Head of caudate nucleus (tissue), 42 donors: ENCODE measurements at regions not wholly inside any gene's neighbourhood (a gene's known extent, or its start where the extent isn't known, plus 50 kb on each side); places are given as distances from the start of the nearest gene placed in this dataset.

Experiments
- DNase-seq, 42 donors: peaks; one replicate each; pipeline versions ENCODE4 v3.0.0 to v3.0.0-alpha.2; 2020 to 2021; ENCODE audit warnings: mixed read lengths in 7 of 42
- intact Hi-C: fragments of 100-400 bp; cut with DNase I; formaldehyde crosslinking; loops from one replicate; pipeline ENCODE4 v1.15.0; 2022

DNA sequence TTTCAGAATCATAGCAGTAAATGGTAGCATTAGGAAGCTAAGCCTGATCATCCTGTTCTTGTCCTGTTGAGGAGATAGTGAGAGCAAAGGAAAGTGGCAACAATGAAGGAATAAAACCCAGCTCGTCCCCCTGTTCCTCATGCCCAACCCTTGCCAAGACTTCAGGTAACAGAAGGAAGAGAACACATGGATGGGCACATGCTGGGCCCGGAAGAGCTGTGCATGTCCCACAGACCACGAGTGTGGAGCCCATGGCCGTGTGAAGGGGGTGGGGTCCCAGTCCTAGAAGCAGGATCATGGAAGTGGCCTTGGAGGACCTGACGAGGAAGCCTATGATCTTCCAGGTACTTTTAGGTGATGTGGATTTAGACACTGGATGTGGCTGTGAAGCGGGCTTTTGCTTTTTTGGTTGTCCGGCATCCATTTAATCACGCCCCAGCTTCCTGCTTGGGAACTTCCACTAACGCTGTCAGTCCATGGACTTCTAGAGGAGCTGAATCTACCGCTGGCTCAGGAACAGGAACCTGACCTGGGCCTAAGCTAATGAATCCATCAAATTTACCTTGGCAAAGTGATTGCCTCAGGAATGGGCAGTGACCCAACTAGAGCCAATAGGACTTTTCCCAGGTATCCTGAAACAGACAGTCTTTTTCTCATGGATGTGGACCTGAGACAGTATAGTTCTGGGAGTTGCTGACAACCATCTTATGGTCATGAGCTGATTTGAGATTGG, 79.3 kb upstream of the ARMC2 start:
- intact Hi-C loops, result no loop called here

GRCh38 chr6:108771421-108771820, 76.8 kb upstream of the ARMC2 start:
- intact Hi-C loops, result no loop called here
- peak in 1 of 42 donors; percentile 42 for DNase-seq

More for the DNA sequence above, 79.3 kb upstream of the ARMC2 start:
- peak in 1 of 42 donors; percentile 28 for DNase-seq

- DNase-seq, result no peak
- intact Hi-C loops, result no loop called here
Observed at GRCh38 chr6:108774555-108774954, 73.7 kb upstream of the ARMC2 start.

DNA sequence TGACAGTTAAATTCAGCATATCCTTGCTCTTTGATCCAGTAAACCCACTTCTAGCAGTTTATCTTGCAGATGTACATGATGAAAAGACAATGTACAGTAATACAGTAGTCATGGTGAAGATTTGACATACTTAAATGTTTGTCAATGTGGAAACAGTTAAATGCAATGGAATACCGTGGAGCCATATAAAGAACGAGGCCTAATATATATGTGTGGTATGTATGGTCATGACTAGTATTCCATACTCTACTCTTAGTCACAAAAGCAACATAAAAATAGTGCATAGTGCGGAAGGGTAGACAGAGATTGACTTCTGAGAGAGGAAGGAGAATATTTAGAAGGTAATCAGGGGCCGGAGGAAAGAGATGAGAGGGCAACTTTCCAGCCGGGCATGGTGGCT, 70.7 kb upstream of the ARMC2 start:
- intact Hi-C loops, result no loop called here
- DNase-seq, result no peak

DNA sequence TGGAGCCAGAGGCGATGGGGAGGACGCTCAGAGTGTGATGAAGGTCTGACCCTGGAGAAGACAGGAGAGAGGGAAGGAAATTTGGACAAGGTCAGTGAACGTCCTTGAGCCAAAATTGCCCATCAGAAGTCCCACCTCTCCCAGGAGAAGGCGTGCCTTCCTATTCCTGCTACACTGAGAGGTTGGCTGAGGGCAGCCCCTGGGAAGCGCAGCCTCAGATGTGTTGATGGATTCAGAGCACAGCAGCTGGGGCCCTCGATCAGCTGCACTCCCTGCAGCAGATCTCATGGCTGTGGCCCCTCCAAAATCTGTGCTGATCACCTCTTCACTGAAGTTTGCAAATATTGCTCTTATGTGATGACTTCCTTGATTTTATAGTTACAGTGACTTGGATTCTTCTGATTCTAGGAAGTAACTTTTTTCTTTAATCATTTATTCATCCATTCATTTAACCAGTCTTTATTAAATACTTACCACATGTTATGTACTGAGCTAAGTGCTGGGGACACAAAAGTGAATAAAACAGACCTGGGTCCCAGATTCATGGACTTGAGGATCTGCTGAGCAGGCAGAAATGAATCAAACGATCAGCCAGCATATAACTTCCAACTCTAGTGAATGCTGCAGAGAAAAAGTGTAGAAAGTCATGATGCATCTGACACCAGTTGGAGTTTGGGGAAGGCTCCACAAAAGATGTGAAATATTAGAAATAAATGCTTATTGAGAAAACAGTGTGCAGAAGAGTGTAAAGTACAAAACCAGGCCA, 69.6 kb upstream of the ARMC2 start:
- DNase-seq, result no peak
- intact Hi-C loops, result no loop called here

DNA sequence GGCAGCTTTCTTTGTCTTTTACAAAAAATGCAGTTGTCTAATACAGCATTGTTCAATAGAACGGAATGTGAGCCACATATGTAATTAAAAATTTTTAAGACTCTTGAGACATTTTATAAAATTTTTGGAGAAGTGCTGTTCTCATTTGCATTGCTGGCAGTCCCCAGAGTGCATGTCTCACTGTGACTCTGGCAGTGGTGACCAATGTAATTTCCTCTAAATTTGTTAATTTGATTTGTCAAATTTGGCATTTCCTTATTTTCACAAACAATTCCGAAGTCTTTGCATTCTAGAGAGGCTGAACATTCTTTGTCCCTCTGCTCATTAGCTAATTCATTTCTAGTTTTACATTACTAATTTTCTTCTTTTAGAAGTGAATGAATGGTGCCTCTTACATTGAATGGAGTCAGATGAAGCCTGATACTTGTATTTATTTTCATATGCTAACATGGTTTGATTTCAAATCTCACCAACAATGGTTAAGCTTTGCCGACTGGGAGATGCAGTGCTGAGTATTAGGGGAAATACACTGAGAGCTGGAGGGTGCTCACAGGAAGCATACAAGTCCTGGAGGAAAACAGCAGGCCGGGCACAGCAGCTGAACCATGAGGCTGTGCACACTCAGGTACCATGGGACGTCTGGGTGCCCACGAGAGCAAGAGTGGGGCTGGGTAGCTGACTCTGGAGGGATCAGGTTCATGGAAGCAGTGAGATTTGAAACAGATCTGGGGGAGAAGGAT, 68.5 kb upstream of the ARMC2 start:
- DNase-seq, result no peak
- intact Hi-C loops, result loop anchor here (5.0 to 10.0 kb wide), 2 partner anchors 65 to 222 kb away; partner anchors contain the start of gene ARMC2

DNA sequence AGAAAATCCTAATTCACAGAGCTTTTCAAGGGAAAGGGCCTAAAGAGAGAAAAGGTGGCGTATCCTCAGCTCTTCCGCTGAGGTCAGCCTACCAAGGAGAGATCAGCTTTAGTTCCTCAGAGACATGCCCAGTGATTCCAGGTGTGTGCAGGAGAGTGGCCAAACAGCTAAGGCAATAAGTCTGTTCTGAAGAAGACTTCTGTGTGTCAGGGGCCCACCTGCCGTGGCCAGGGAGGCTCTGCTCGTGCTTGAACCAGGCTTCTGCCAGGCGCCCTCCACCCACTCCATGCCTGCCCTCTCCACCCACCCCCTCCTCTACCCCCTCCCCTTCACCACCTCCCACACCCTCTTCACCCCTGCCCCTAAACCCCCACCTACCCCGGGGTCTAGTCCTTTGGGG, 67.4 kb upstream of the ARMC2 start:
- peak in 1 of 42 donors; percentile 38 for DNase-seq
- intact Hi-C loops, result loop anchor here (5.0 to 10.0 kb wide), 2 partner anchors 64 to 223 kb away; partner anchors contain the start of gene ARMC2

DNA sequence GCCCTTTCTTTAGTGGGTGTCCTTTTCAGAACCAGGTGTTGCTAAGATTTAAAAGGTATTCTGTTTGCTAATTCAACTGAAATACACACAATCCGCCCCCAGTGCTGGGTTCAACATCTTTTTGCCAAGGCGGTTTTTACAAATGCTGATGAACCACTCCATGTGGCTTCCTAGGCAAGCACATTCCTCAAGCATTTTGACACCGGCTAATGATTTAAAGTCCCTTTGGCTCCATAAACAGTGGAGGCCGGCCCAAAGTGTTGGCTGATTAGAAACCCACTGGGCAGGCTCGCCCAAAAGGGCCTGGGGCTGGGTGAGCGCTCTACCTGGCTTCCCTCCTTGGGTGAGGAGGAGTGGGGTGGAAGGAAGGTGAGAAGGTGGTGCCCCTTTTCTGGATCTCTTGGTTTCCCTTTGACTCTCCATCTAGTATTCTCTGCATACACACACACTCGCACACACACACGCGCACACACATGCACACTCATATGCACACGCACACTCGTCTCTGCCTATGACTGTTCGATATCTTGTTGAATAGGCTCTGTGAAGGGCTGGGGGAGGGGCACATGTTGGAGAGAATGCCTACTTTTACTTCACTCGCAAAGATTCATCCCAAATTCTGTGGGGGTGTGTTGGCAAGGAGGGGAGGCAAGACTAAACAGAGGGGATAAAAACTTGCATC, 66.7 kb upstream of the ARMC2 start:
- intact Hi-C loops, result loop anchor here (5.0 to 10.0 kb wide), 2 partner anchors 63 to 224 kb away; partner anchors contain the start of gene ARMC2

GRCh38 chr6:108782179-108783041, 65.8 kb upstream of the ARMC2 start:
- DNase-seq, result peak; percentile 79 to 94 (median 88)
- intact Hi-C loops, result loop anchor here (5.0 to 10.0 kb wide), 2 partner anchors 62 to 225 kb away; partner anchors contain the start of gene ARMC2

More for the DNA sequence above, 66.7 kb upstream of the ARMC2 start:
- peak in 16 of 42 donors; percentile 13 to 62 (median 26) for DNase-seq

GRCh38 chr6:108785653-108786052, 62.6 kb upstream of the ARMC2 start:
- intact Hi-C loops, result loop anchor here (10.0 kb wide), 1 partner anchor 59 kb away; the partner anchor contains the start of gene ARMC2
- no peak for DNase-seq

DNA sequence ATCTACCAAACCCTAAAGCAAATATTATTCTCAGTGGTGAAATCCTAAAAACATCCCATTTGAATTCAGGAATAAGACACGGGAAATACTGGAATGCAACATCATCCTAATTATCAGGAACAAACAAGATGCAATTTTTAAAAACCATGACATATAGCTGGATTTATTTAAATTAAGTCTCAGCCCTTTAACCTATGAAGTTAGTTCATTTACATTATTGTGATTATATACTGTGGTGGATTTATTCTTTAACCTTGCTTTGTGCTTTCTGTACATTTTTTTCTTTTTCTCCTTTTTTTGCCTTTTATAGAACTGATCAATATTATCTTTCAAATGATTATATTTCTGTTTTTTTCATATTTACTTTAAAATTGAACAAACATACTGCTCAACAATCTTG, 59.8 kb upstream of the ARMC2 start:
- intact Hi-C loops, result loop anchor here (10.0 kb wide), 1 partner anchor 56 kb away; the partner anchor contains the start of gene ARMC2
- no peak for DNase-seq

DNA sequence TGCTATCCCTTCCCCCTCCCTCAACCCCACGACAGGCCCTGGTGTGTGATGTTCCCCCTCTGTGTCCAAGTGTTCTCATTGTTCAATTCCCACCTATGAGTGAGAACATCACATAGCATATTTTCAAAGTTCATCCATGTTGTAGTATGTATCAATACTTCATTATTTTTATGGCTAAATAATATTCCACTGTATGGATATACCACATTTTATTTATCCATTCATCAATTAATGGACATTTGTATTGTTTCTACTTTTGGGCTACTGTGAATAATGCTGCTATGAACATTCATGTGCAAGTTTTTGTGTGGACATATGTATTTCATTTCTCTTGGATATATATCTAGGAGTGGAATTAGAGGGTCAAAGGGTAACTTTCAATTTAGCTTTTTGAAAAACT, 58.7 kb upstream of the ARMC2 start:
- DNase-seq, result no peak

GRCh38 chr6:108791700-108792099, 56.5 kb upstream of the ARMC2 start:
- intact Hi-C loops, result no loop called here
- DNase-seq, result no peak

More for the DNA sequence above, 58.7 kb upstream of the ARMC2 start:
- intact Hi-C loops, result loop anchor here (10.0 kb wide), 1 partner anchor 55 kb away; the partner anchor contains the start of gene ARMC2

- intact Hi-C loops, result no loop called here
- no peak for DNase-seq
Observed at GRCh38 chr6:108793516-108794251, 54.5 kb upstream of the ARMC2 start.

GRCh38 chr6:108795122-108795521, 53.1 kb upstream of the ARMC2 start:
- intact Hi-C loops, result no loop called here
- no peak for DNase-seq

- intact Hi-C loops, result no loop called here
- no peak for DNase-seq
Observed at GRCh38 chr6:108795814-108796213, 52.4 kb upstream of the ARMC2 start.

DNA sequence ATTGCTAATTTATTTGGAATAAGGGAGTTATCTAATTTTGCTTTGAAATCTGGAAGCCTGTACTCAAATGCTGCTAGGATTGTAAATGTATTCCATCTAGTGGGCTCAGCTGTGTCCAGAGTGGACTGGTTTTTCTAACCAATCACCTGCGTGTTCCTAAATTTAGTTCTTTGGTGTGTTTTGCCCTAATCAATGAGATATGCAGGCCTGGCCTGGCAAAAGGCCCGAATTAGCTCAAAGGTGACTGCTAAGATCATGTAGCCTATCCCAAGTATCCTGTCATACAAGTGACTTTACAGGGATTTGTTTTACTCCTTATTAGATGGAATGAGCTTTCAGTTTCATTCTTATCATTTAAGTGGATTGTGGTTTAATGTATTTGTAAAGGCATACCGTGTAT, 51.3 kb upstream of the ARMC2 start:
- DNase-seq, result no peak
- intact Hi-C loops, result no loop called here
